ENCODE measurements at regions not wholly inside any gene's neighbourhood (a gene's known extent, or its start where the extent isn't known, plus 50 kb on each side); places are given as distances from the start of the nearest gene placed in this dataset.

DNA sequence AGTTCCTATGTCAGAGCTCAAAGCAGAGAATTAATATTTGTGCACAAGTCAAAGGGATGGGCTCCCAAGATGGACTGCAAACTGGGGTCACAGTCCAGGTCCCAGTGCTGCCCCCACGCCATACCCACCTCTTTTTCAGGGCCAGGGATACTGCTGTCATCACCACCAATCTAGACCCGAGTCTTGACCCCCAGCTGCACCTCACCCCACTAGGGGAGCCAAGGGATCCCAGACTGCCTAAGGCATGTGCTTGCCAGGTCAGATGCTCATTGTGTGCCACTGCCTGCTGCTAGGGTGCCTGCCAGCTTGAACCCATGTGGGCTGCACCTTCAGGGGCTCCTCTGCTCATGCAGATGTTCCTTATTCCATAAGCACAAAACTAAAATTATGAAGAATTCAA, 215.6 kb upstream of the NREP start:
- no peaks in the 10 kb centered on the region for H3K9me3 Mint-ChIP-seq

DNA sequence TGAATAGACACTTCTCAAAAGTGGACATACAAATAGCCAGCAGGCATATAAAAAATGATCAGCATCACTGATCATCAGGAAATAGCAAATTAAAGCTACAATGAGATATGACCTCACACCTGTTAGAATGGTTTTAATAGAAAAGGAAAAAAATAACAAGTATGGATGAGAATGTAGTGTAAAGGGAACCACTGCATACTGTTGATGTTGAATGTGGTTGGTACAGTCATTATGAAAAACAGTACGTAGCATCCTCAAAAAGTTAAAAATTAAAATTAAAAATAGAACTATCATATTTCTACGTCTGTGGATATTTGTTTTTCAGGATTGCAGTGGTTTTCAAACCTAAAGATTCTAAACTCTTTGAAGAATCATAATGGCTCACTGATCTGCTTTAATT, 215.1 kb upstream of the NREP start:
- H3K4me1 Mint-ChIP-seq (ENCODE audit: low read depth), result no peaks in the 10 kb centered on the region
- TF ChIP-seq, protein P1, sequence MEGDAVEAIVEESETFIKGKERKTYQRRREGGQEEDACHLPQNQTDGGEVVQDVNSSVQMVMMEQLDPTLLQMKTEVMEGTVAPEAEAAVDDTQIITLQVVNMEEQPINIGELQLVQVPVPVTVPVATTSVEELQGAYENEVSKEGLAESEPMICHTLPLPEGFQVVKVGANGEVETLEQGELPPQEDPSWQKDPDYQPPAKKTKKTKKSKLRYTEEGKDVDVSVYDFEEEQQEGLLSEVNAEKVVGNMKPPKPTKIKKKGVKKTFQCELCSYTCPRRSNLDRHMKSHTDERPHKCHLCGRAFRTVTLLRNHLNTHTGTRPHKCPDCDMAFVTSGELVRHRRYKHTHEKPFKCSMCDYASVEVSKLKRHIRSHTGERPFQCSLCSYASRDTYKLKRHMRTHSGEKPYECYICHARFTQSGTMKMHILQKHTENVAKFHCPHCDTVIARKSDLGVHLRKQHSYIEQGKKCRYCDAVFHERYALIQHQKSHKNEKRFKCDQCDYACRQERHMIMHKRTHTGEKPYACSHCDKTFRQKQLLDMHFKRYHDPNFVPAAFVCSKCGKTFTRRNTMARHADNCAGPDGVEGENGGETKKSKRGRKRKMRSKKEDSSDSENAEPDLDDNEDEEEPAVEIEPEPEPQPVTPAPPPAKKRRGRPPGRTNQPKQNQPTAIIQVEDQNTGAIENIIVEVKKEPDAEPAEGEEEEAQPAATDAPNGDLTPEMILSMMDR (IDR thresholded peaks at IDR 0.05), result no peak
- no peaks in the 10 kb centered on the region for H3K9me3 Mint-ChIP-seq
- DNase-seq (no peak), ATAC-seq (no peak)
- peaks cover 4% of the 10 kb centered on the region for H3K27me3 Mint-ChIP-seq
- intact Hi-C loops (cut with micrococcal nuclease), result no loop called here
- ChIA-PET CTCF (no interaction called here), POLR2A (no interaction called here)
- H3K36me3 Mint-ChIP-seq (ENCODE audit: low read depth), result no peaks in the 10 kb centered on the region
- H3K27ac Mint-ChIP-seq, result no peak overlapping the region
- no peak overlapping the region for H3K4me3 Mint-ChIP-seq

More for the DNA sequence above, 215.6 kb upstream of the NREP start:
- no peaks in the 10 kb centered on the region for H3K4me1 Mint-ChIP-seq (ENCODE audit: low read depth)
- intact Hi-C loops (cut with micrococcal nuclease), result no loop called here
- DNase-seq (no peak), ATAC-seq (no peak)
- no peaks in the 10 kb centered on the region for H3K36me3 Mint-ChIP-seq (ENCODE audit: low read depth)
- TF ChIP-seq, protein P1 (IDR thresholded peaks at IDR 0.05), result no peak
- ChIA-PET CTCF (no interaction called here), POLR2A (no interaction called here)
- no peak overlapping the region for H3K4me3 Mint-ChIP-seq
- no peak overlapping the region for H3K27ac Mint-ChIP-seq
- peaks cover 4% of the 10 kb centered on the region for H3K27me3 Mint-ChIP-seq

DNA sequence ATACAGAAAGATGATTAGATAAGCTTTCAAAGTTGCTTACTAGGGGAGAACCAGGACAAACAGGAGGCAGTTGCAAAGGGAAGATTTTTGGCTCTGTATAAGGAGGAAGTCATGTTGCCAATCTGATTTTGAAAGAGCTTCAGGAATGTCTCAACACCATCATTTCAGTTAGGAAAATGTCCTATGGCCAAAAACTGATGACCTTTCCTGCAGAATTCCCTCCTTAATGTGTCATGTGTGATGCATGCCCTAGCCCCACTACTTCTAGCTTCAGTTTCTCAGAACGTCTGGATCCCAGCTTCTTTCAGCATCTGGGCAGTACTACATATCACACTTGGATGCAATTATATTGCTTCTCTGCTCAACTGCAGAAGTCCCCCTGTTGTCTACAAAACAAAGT, 211.5 kb upstream of the NREP start:
- DNase-seq, result no peak
- Mint-ChIP-seq H3K4me1 (ENCODE audit: low read depth) (no peaks in the 10 kb centered on the region), H3K4me3 (no peak overlapping the region), H3K9me3 (no peaks in the 10 kb centered on the region), H3K27me3 (peaks cover 3% of the 10 kb centered on the region), H3K27ac (no peak overlapping the region), H3K36me3 (ENCODE audit: low read depth) (no peaks in the 10 kb centered on the region)
- ChIA-PET POLR2A (interaction anchor here (0.8 to 1.1 kb wide), 2 partner anchors 30 to 93 kb away, joined by 3 to 4 read pairs; no protein-coding TSS in a partner anchor), CTCF (no interaction called here)
- TF ChIP-seq, protein P1 (IDR thresholded peaks at IDR 0.05), result no peak
- intact Hi-C loops (cut with micrococcal nuclease), result no loop called here
- ATAC-seq, result no peak

DNA sequence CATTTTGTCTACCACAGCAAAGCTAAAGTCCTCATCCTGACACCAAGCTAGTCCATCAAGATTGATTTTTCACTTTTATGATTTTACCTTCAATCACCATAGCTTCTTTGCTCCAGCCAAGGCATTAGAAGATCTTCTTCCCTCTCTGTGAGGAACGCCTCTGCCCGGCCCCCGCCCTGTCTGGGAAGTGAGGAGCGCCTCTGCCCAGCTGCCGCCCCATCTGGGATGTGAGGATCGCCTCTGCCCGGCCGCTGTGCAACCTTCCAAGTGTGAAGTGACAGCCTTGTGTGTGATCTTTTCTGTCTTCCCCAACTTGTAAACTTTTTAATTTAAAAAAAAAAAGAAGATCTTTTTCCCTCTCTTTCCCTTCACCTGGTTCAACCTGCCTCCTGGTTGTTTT, 210.5 kb upstream of the NREP start:
- DNase-seq, result no peak
- no peaks in the 10 kb centered on the region for H3K4me1 Mint-ChIP-seq (ENCODE audit: low read depth)
- no peaks in the 10 kb centered on the region for H3K36me3 Mint-ChIP-seq (ENCODE audit: low read depth)
- no peak overlapping the region for H3K27ac Mint-ChIP-seq
- no peaks in the 10 kb centered on the region for H3K9me3 Mint-ChIP-seq
- no peak for ATAC-seq
- TF ChIP-seq, protein P1 (IDR thresholded peaks at IDR 0.05), result no peak
- ChIA-PET POLR2A (no interaction called here), CTCF (no interaction called here)
- H3K4me3 Mint-ChIP-seq, result no peak overlapping the region
- intact Hi-C loops (cut with micrococcal nuclease), result no loop called here
- H3K27me3 Mint-ChIP-seq, result peaks cover 3% of the 10 kb centered on the region

DNA sequence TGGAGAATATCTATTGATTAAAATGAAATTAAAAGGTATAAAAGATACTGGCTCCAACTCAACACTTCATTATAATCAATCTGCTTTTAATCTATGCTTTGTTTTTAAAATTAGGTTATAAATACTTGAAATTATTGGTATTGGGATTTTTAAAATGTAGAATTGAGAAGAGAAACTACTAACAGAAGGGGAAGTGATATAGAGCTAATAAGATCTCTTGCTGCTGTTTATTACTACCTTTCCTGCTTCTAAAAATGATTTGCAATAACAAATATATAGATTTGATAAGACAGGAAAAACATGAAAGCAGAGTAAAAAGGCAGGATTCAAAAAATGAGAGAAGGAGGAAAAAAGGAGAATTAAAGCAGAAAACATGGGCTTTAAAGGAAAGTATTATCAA, 209.3 kb upstream of the NREP start:
- no peak for ATAC-seq
- ChIA-PET CTCF (no interaction called here), POLR2A (no interaction called here)
- H3K27me3 Mint-ChIP-seq, result peaks cover 3% of the 10 kb centered on the region
- TF ChIP-seq, protein P1 (IDR thresholded peaks at IDR 0.05), result no peak
- intact Hi-C loops (cut with micrococcal nuclease), result no loop called here
- no peaks in the 10 kb centered on the region for H3K36me3 Mint-ChIP-seq (ENCODE audit: low read depth)
- DNase-seq, result no peak
- no peak overlapping the region for H3K4me3 Mint-ChIP-seq
- H3K9me3 Mint-ChIP-seq, result no peaks in the 10 kb centered on the region
- H3K27ac Mint-ChIP-seq, result no peak overlapping the region
- H3K4me1 Mint-ChIP-seq (ENCODE audit: low read depth), result no peaks in the 10 kb centered on the region
